ENCODE measurements at regions not wholly inside any gene's neighbourhood (a gene's known extent, or its start where the extent isn't known, plus 50 kb on each side); places are given as distances from the start of the nearest gene placed in this dataset.

GRCh38 chr1:239924741-239925350 lies 166.8 kb upstream of the FMN2 start:
- no peak for DNase-seq (ENCODE audit: low read depth)
- H3K4me3 ChIP-seq (ENCODE audit: low read depth, low read length) = no peak overlapping the region

DNA sequence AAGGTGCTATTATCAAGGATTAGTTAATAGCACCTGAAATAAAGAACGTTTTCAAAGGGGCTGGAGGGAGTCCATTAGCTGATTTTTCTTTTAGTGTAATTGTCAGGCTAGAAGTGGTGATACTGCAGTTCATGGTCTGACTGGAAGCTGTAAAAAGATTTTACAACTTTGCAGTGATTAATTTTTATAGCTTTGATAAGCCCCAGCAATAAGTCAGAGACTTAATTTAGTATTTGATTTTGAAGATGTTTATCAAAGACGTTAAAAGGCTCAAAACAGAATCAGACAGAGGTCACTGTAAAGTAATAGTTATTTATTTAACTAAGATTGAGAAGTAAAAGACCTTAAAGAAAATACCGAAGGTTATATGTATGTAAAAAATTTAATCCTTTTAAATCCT lies 165.5 kb upstream of the FMN2 start:
- H3K4me3 ChIP-seq (ENCODE audit: low read depth, low read length) = no peak overlapping the region
- no peak for TF ChIP-seq CTCF (IDR thresholded peaks at IDR 0.05; ENCODE audit: insufficient read depth, low read depth, low read length, missing control alignments)
- DNase-seq (ENCODE audit: low read depth) = no peak

More at GRCh38 chr1:239924741-239925350, 166.8 kb upstream of the FMN2 start:
- TF ChIP-seq CTCF (IDR thresholded peaks at IDR 0.05; ENCODE audit: insufficient read depth, low read depth, low read length, missing control alignments) = no peak

DNA sequence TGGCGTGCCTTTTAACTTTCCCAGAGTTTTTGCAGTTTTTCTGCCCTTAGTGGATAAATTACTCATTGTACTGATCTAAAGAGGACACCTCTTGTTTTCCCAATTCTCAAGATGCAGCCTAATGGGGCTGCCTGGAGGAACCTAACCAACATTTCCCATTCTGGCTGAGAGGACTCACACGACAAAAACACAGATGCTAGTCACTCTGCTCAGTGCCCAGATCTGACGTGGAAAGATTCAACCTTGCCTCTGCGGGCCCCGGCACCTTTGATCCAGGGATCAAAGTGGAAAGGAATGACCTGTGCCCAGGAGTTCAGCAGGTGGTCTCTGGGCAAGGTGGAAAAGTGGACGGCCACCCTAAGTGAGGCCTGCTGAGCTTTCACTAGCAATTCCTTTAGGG lies 162.4 kb upstream of the FMN2 start:
- DNase-seq (ENCODE audit: low read depth) = no peak
- TF ChIP-seq CTCF (IDR thresholded peaks at IDR 0.05; ENCODE audit: insufficient read depth, low read depth, low read length, missing control alignments) = no peak
- no peak overlapping the region for H3K4me3 ChIP-seq (ENCODE audit: low read depth, low read length)

DNA sequence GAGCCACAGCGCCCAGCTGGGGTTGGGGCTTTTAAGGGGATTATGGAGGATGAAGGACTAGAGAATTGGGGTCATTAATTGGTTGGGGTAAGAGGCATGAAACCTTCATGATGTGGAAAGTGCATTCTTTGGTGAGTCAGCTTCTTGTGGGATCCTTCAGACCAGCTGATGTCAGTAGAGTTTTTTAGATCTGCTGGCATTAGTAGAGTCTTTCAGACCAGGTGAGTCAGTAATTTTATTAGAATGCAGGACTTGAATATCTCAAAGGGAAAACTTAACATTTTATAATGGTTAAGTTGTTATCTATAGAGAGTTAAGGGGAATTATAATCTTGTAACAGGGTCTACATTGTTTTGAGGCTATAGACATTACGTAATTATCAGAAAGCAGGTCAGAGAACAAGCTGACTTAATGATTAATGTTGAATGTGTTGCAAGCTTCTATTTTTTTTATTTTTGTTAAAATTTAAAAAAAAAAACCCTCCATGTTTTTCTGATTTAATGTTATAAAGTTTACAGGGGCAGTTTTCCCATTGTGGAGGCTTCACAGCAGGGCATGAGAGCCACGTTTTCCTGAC lies 160.9 kb upstream of the FMN2 start:
- no peak overlapping the region for H3K4me3 ChIP-seq (ENCODE audit: low read depth, low read length)
- no peak for TF ChIP-seq CTCF (IDR thresholded peaks at IDR 0.05; ENCODE audit: insufficient read depth, low read depth, low read length, missing control alignments)
- DNase-seq (ENCODE audit: low read depth) = no peak

- TF ChIP-seq CTCF (IDR thresholded peaks at IDR 0.05; ENCODE audit: insufficient read depth, low read depth, low read length, missing control alignments) = no peak
- DNase-seq (ENCODE audit: low read depth) = no peak
- no peak overlapping the region for H3K4me3 ChIP-seq (ENCODE audit: low read depth, low read length)
Observed at GRCh38 chr1:239931341-239931740, 160.3 kb upstream of the FMN2 start.

DNA sequence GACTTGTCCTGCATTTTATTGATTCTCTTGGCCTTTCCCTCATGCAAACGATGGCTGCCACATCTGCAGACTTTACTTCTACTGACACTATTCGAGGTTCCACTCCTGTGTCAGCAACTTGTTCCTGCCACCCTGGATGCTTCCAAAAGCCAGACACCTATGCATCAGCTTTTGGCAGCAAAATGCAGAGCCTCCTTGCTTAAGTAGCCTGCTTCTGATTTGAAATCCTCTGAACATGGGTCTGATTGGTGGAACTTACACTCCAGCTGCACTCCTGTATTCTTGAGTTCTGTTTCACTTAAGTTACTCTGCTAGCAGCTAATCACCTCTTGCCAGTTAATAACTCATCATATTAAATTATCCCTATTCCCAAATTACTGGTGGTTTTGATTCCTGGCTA lies 152.1 kb upstream of the FMN2 start:
- DNase-seq (ENCODE audit: low read depth) = no peak
- TF ChIP-seq CTCF (IDR thresholded peaks at IDR 0.05; ENCODE audit: insufficient read depth, low read depth, low read length, missing control alignments) = no peak
- no peak overlapping the region for H3K4me3 ChIP-seq (ENCODE audit: low read depth, low read length)

DNA sequence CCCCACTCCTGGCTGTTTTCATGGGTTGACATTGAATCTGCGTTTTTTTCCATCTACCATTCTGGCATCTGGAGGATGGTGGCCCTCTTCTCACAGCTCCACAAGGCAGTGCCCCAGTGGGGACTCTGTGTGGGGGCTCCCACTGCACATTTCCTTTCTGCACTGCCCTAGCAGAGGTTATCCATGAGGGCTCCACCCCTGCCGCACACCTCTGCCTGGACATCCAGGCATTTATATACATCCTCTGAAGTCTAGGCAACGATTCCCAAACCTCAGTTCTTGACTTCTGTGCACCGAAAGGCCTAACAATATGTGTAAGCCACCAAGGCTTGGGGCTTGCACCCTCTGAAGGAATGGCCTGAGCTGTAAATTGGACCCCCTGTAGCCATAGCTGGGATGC lies 147.9 kb upstream of the FMN2 start:
- DNase-seq (ENCODE audit: low read depth) = no peak
- no peak for TF ChIP-seq CTCF (IDR thresholded peaks at IDR 0.05; ENCODE audit: insufficient read depth, low read depth, low read length, missing control alignments)
- no peak overlapping the region for H3K4me3 ChIP-seq (ENCODE audit: low read depth, low read length)
